ENCODE measurements at regions not wholly inside any gene's neighbourhood (a gene's known extent, or its start where the extent isn't known, plus 50 kb on each side); places are given as distances from the start of the nearest gene placed in this dataset.

DNA sequence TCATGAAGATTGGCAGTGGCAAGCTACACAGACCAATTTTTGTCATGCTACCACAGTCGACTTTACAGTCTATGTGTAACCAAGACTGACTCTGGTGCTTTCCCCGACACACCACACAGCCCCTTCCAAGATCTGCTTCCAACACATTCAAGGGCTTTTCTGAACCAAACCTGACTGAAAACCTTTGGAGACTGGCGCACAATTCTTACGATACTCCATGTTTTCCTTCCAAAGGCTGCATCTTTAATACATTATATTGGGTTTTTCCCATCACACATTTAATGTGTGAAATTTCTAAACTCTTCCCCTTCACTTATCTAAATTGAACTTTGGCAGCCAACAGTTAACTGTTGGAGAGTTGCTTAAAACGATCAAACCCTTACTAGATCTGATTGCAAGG, 127.7 kb upstream of the SOX5 start:
- TF ChIP-seq EZH2 (IDR thresholded peaks at IDR 0.05) (no peak), CTCF (IDR thresholded peaks at IDR 0.05 in 2 of 3, conservative IDR thresholded peaks at IDR 0.05 in 1 of 3; ENCODE audit: borderline replicate concordance in 1 of 3, insufficient read depth in 1 of 3, low read depth in 2 of 3, low read length in 2 of 3) (no peak), MAX (IDR thresholded peaks at IDR 0.05) (no peak), POLR2AphosphoS5 (IDR thresholded peaks at IDR 0.05; ENCODE audit: low read depth, low read length) (no peak), RAD21 (IDR thresholded peaks at IDR 0.05; ENCODE audit: low read depth) (no peak), POLR2A (IDR thresholded peaks at IDR 0.05; ENCODE audit: borderline replicate concordance, extremely low read depth, insufficient read depth, insufficient read length) (no peak), EZH2phosphoT487 (IDR thresholded peaks at IDR 0.05; ENCODE audit: borderline replicate concordance) (no peak), TCF7L2 (IDR thresholded peaks at IDR 0.05; ENCODE audit: borderline replicate concordance, extremely low read depth, insufficient read depth, insufficient read length) (no peak), SP1 (IDR thresholded peaks at IDR 0.05; ENCODE audit: low read depth) (no peak), ZBTB33 (IDR thresholded peaks at IDR 0.05; ENCODE audit: extremely low read depth, insufficient replicate concordance, low read length) (no peak)
- TF ChIP-seq, protein P1, sequence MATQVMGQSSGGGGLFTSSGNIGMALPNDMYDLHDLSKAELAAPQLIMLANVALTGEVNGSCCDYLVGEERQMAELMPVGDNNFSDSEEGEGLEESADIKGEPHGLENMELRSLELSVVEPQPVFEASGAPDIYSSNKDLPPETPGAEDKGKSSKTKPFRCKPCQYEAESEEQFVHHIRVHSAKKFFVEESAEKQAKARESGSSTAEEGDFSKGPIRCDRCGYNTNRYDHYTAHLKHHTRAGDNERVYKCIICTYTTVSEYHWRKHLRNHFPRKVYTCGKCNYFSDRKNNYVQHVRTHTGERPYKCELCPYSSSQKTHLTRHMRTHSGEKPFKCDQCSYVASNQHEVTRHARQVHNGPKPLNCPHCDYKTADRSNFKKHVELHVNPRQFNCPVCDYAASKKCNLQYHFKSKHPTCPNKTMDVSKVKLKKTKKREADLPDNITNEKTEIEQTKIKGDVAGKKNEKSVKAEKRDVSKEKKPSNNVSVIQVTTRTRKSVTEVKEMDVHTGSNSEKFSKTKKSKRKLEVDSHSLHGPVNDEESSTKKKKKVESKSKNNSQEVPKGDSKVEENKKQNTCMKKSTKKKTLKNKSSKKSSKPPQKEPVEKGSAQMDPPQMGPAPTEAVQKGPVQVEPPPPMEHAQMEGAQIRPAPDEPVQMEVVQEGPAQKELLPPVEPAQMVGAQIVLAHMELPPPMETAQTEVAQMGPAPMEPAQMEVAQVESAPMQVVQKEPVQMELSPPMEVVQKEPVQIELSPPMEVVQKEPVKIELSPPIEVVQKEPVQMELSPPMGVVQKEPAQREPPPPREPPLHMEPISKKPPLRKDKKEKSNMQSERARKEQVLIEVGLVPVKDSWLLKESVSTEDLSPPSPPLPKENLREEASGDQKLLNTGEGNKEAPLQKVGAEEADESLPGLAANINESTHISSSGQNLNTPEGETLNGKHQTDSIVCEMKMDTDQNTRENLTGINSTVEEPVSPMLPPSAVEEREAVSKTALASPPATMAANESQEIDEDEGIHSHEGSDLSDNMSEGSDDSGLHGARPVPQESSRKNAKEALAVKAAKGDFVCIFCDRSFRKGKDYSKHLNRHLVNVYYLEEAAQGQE (IDR thresholded peaks at IDR 0.05; ENCODE audit: low read depth) = no peak

Data from HCT116 (cell line).